ENCODE measurements at regions not wholly inside any gene's neighbourhood (a gene's known extent, or its start where the extent isn't known, plus 50 kb on each side); places are given as distances from the start of the nearest gene placed in this dataset.

DNA sequence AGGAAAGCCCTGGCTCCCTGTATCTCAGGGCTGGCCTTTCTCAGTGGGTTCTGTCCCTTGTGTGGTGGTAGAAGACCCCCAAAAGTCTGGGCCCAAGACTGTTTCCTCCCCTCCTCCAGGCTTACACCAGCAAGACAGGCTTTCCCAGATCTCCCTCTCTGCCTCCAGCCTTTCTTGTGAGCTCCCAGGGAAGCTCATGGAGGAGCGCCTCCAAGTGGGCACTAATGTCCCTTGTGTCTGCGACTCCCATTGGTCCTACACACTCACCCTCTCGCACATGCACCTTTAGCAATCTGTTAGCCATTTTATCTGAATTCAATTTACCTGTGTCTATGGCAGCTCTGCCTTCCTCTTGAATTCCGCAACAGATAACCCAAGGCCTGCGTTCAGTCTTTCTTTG, 251.1 kb upstream of the CAND1 start:
- no peaks in the 10 kb centered on the region for H3K4me1 ChIP-seq
- intact Hi-C loops (cut with DNase I): no loop called here
- no peaks in the 10 kb centered on the region for H3K36me3 ChIP-seq
- no peaks in the 10 kb centered on the region for H3K27me3 ChIP-seq (ENCODE audit: low read depth)
- H3K4me3 ChIP-seq: no peak overlapping the region
- no peak for DNase-seq
- no peak for ATAC-seq
- H3K27ac ChIP-seq: no peak overlapping the region
- TF ChIP-seq, protein P1, sequence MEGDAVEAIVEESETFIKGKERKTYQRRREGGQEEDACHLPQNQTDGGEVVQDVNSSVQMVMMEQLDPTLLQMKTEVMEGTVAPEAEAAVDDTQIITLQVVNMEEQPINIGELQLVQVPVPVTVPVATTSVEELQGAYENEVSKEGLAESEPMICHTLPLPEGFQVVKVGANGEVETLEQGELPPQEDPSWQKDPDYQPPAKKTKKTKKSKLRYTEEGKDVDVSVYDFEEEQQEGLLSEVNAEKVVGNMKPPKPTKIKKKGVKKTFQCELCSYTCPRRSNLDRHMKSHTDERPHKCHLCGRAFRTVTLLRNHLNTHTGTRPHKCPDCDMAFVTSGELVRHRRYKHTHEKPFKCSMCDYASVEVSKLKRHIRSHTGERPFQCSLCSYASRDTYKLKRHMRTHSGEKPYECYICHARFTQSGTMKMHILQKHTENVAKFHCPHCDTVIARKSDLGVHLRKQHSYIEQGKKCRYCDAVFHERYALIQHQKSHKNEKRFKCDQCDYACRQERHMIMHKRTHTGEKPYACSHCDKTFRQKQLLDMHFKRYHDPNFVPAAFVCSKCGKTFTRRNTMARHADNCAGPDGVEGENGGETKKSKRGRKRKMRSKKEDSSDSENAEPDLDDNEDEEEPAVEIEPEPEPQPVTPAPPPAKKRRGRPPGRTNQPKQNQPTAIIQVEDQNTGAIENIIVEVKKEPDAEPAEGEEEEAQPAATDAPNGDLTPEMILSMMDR (IDR thresholded peaks at IDR 0.05): no peak
- no peaks in the 10 kb centered on the region for H3K9me3 ChIP-seq

DNA sequence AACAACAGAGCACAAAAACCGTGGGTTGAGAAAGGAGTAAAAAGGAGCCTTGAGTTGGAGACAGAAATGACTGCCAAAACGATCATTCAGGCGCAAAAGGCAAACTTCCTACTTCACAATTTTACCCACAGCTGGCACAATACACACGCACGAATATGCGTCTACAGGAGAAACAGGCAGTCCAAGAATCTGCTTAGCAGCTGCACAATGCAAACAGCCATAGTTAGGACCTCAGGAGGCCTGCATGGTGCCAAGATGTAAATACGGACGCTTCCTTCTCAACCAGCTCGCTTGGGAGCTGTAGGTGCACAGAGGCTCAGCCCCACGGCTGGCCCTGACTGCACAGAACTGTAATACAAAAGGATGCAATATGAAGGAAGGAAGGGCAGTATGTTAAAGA, 250.1 kb upstream of the CAND1 start:
- no peaks in the 10 kb centered on the region for H3K4me1 ChIP-seq
- TF ChIP-seq, protein P1 (IDR thresholded peaks at IDR 0.05): no peak
- no peak for DNase-seq
- ATAC-seq: no peak
- H3K36me3 ChIP-seq: no peaks in the 10 kb centered on the region
- H3K27ac ChIP-seq: no peak overlapping the region
- H3K4me3 ChIP-seq: no peak overlapping the region
- H3K9me3 ChIP-seq: no peaks in the 10 kb centered on the region
- no peaks in the 10 kb centered on the region for H3K27me3 ChIP-seq (ENCODE audit: low read depth)
- intact Hi-C loops (cut with DNase I): no loop called here

DNA sequence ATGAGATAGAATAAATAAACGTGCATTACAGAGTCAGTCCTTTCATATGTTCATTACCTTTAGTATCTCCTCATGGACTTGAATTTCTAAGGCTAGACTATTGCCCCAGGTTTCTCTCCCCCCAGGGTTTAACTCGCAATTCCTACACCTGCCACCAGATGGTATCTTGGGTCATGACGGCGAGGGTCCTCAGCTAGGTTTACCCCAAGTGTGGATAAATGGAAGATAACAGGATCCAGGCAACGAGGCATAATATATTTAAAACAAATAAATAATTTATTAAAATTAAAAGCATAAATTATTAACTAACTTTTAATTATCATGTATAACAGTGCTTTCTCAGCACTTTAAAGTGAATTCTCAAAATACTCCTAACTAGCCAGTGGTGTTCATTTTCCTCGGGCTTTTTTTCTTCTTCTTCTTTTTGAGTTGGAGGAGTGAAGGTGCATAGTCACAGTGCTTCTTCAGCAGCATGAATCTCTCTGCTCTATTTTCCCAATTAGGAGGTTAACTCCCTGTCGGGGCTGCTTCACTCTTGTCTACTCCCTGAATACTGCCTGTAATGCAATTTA, 243.5 kb upstream of the CAND1 start:
- H3K9me3 ChIP-seq: no peaks in the 10 kb centered on the region
- intact Hi-C loops (cut with DNase I): no loop called here
- H3K27ac ChIP-seq: no peak overlapping the region
- no peaks in the 10 kb centered on the region for H3K36me3 ChIP-seq
- no peaks in the 10 kb centered on the region for H3K27me3 ChIP-seq (ENCODE audit: low read depth)
- TF ChIP-seq, protein P1 (IDR thresholded peaks at IDR 0.05): peak; percentile 60
- H3K4me1 ChIP-seq: no peaks in the 10 kb centered on the region
- H3K4me3 ChIP-seq: no peak overlapping the region
- DNase-seq (no peak), ATAC-seq (peak in 1 of 2 donors; percentile 43)

DNA sequence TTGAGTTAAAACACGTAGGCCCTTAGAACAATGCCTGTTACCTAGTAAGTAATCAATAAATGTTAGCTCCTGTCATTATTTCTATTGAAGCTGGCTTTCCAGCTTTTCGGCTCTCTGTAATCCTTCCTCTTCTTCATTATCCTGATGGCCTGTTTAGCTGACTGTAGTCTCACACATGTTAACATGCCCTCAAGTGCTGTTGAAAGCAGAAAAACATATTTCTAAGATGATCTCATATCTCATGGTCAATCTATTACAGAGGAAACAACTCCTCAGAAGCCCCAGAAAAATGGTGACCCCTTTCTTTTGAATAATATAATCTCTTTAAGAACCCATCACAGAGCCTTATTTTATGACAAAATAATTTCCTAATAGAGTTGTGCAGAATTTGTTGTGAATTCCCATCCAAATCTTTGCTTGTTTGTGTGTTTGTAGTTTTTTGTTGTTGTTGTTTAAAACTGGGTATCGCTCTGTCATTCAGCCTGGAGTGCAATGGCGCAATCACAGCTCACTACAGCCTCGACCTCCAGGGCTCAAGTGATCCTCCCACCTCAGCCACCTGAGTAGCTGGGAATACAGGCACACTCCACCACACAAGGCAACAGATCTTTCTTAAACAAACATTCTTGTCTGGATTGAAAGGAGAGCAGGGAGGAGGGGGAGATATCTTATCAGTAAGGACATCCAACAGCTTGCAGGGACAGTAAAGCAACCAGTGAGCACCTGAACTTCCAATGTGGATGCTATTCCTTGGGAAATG, 242.5 kb upstream of the CAND1 start:
- H3K4me1 ChIP-seq: no peaks in the 10 kb centered on the region
- no peak overlapping the region for H3K27ac ChIP-seq
- ATAC-seq (no peak), DNase-seq (no peak)
- TF ChIP-seq, protein P1 (IDR thresholded peaks at IDR 0.05): no peak
- H3K36me3 ChIP-seq: no peaks in the 10 kb centered on the region
- intact Hi-C loops (cut with DNase I): no loop called here
- H3K9me3 ChIP-seq: no peaks in the 10 kb centered on the region
- H3K27me3 ChIP-seq (ENCODE audit: low read depth): no peaks in the 10 kb centered on the region
- H3K4me3 ChIP-seq: no peak overlapping the region

DNA sequence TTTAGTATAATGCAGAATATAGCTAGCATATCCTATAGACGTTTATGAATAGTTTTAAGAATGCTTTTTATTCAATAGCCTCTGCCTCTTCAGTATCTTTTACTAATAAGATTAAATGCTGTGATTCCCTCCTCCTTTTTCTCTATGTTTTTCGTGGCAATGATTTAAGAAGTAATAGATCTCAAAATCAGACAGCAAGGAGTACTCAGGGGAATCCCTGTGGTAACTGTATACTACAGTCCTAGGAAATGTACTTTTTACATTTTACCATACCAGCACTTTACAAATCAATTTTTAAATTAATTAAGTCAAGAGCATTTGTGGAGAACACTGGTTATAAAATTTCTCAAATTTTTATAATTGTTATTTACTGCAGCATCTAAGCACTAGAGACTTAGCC, 240.6 kb upstream of the CAND1 start:
- ATAC-seq (no peak), DNase-seq (no peak)
- Histone ChIP-seq H3K27me3 (ENCODE audit: low read depth) (no peaks in the 10 kb centered on the region), H3K27ac (no peak overlapping the region), H3K9me3 (no peaks in the 10 kb centered on the region), H3K36me3 (no peaks in the 10 kb centered on the region), H3K4me3 (no peak overlapping the region), H3K4me1 (no peaks in the 10 kb centered on the region)
- TF ChIP-seq, protein P1 (IDR thresholded peaks at IDR 0.05): no peak
- intact Hi-C loops (cut with DNase I): no loop called here
